GM10266 (cell line): ENCODE measurements at regions not wholly inside any gene's neighbourhood (a gene's known extent, or its start where the extent isn't known, plus 50 kb on each side); places are given as distances from the start of the nearest gene placed in this dataset.

Experiments
- DNase-seq: peaks from one replicate; pipeline ENCODE4 v3.0.0; 2012; ENCODE audit errors: extremely low spot score
- CTCF ChIP-seq: IDR thresholded peaks from 2 replicates; pipeline ENCODE4 v1.5.1; 2012; ENCODE audit warnings: mild to moderate bottlenecking, low read depth; ENCODE audit not compliant: control insufficient read depth, insufficient read depth; ENCODE audit errors: missing control alignments

- no peak for TF ChIP-seq CTCF
- no peak for DNase-seq
These were observed 296.4 kb downstream of the ETS1 start for GRCh38 chr11:128291007-128291406.

- peak; percentile 78 for TF ChIP-seq CTCF
- DNase-seq = peak; percentile 64
These were observed 297.1 kb downstream of the ETS1 start for GRCh38 chr11:128290106-128290840.

- TF ChIP-seq CTCF = no peak
- DNase-seq = peak; percentile 24
These were observed 298.3 kb downstream of the ETS1 start for GRCh38 chr11:128289048-128289447.

- DNase-seq = no peak
- TF ChIP-seq CTCF = no peak
These were observed 299.0 kb downstream of the ETS1 start for GRCh38 chr11:128288368-128288767.

- DNase-seq = no peak
- no peak for TF ChIP-seq CTCF
These were observed 302.0 kb downstream of the ETS1 start for GRCh38 chr11:128285321-128285720.

- no peak for DNase-seq
- TF ChIP-seq CTCF = no peak
These were observed 302.7 kb downstream of the ETS1 start for GRCh38 chr11:128284634-128285033.

GRCh38 chr11:128283451-128283850 lies 303.9 kb downstream of the ETS1 start:
- no peak for TF ChIP-seq CTCF
- DNase-seq = no peak
